Neural crest cell (in vitro differentiated cells): ENCODE measurements at regions not wholly inside any gene's neighbourhood (a gene's known extent, or its start where the extent isn't known, plus 50 kb on each side); places are given as distances from the start of the nearest gene placed in this dataset.

Experiments used
- DNase-seq: peaks from one replicate; pipeline ENCODE4 v3.0.0; 2021; ENCODE audit warnings: low read depth, mixed read lengths, low spot score
- H3K27ac Mint-ChIP-seq: one replicate; pipeline ENCODE4 v1.8.0; 2021; ENCODE audit warnings: mild to moderate bottlenecking, mixed read lengths; ENCODE audit not compliant: unreplicated experiment
- H3K27me3 Mint-ChIP-seq: 2 replicates; pipeline ENCODE4 v1.8.0; 2021; ENCODE audit warnings: low read depth, mild to moderate bottlenecking, mixed read lengths
- H3K36me3 Mint-ChIP-seq: 2 replicates; pipeline ENCODE4 v1.8.0; 2021; ENCODE audit warnings: low read depth, mild to moderate bottlenecking, mixed read lengths
- H3K4me1 Mint-ChIP-seq: 2 replicates; pipeline ENCODE4 v1.8.0; 2021; ENCODE audit warnings: mixed read lengths
- H3K4me3 Mint-ChIP-seq: one replicate; pipeline ENCODE4 v1.8.0; 2021; ENCODE audit warnings: mild to moderate bottlenecking, mixed read lengths
- H3K9me3 Mint-ChIP-seq: 2 replicates; pipeline ENCODE4 v1.8.0; 2021; ENCODE audit warnings: mixed read lengths
- CTCF ChIP-seq: fragments of 200-600 bp; sonication (generic); conservative IDR thresholded peaks from 2 replicates; pipeline ENCODE4 v1.5.0; 2021; ENCODE audit warnings: antibody characterized with exemption, mild to moderate bottlenecking

GRCh38 chr3:124562769-124563168 lies 167.5 kb upstream of the UMPS start:
- H3K4me3 Mint-ChIP-seq = no peak overlapping the region
- H3K9me3 Mint-ChIP-seq = no peaks in the 10 kb centered on the region
- no peak overlapping the region for H3K27ac Mint-ChIP-seq
- TF ChIP-seq CTCF = no peak
- DNase-seq = no peak
- H3K36me3 Mint-ChIP-seq = no peaks in the 10 kb centered on the region
- peaks cover 4% of the 10 kb centered on the region for H3K4me1 Mint-ChIP-seq
- no peaks in the 10 kb centered on the region for H3K27me3 Mint-ChIP-seq

GRCh38 chr3:124563376-124563775 lies 166.9 kb upstream of the UMPS start:
- H3K27ac Mint-ChIP-seq = no peak overlapping the region

GRCh38 chr3:124565013-124565412 lies 165.2 kb upstream of the UMPS start:
- H3K4me1 Mint-ChIP-seq = peaks cover 4% of the 10 kb centered on the region

More at GRCh38 chr3:124563376-124563775, 166.9 kb upstream of the UMPS start:
- no peak overlapping the region for H3K4me3 Mint-ChIP-seq
- DNase-seq = no peak
- TF ChIP-seq CTCF = no peak
- H3K4me1 Mint-ChIP-seq = peaks cover 4% of the 10 kb centered on the region
- no peaks in the 10 kb centered on the region for H3K27me3 Mint-ChIP-seq
- H3K9me3 Mint-ChIP-seq = no peaks in the 10 kb centered on the region
- H3K36me3 Mint-ChIP-seq = no peaks in the 10 kb centered on the region

GRCh38 chr3:124565551-124565950 lies 164.7 kb upstream of the UMPS start:
- H3K4me3 Mint-ChIP-seq = no peak overlapping the region
- H3K4me1 Mint-ChIP-seq = peaks cover 4% of the 10 kb centered on the region
- no peaks in the 10 kb centered on the region for H3K36me3 Mint-ChIP-seq
- H3K27ac Mint-ChIP-seq = peak overlapping the region; percentile 22
- no peak for TF ChIP-seq CTCF
- no peak for DNase-seq
- H3K27me3 Mint-ChIP-seq = no peaks in the 10 kb centered on the region
- no peaks in the 10 kb centered on the region for H3K9me3 Mint-ChIP-seq

More at GRCh38 chr3:124565013-124565412, 165.2 kb upstream of the UMPS start:
- peak; percentile 95 for TF ChIP-seq CTCF
- no peaks in the 10 kb centered on the region for H3K9me3 Mint-ChIP-seq
- no peaks in the 10 kb centered on the region for H3K36me3 Mint-ChIP-seq
- no peaks in the 10 kb centered on the region for H3K27me3 Mint-ChIP-seq
- H3K27ac Mint-ChIP-seq = no peak overlapping the region
- peak; percentile 79 for DNase-seq
- H3K4me3 Mint-ChIP-seq = no peak overlapping the region

- H3K4me1 Mint-ChIP-seq = peaks cover 4% of the 10 kb centered on the region
- no peaks in the 10 kb centered on the region for H3K27me3 Mint-ChIP-seq
- no peak overlapping the region for H3K27ac Mint-ChIP-seq
Measured at GRCh38 chr3:124566701-124567100, 163.6 kb upstream of the UMPS start.

More at GRCh38 chr3:124566701-124567100, 163.6 kb upstream of the UMPS start:
- DNase-seq = no peak
- H3K4me3 Mint-ChIP-seq = no peak overlapping the region
- no peak for TF ChIP-seq CTCF
- no peaks in the 10 kb centered on the region for H3K9me3 Mint-ChIP-seq
- no peaks in the 10 kb centered on the region for H3K36me3 Mint-ChIP-seq
